PFSK-1 (cell line): ENCODE measurements at regions not wholly inside any gene's neighbourhood (a gene's known extent, or its start where the extent isn't known, plus 50 kb on each side); places are given as distances from the start of the nearest gene placed in this dataset.

ENCODE experiments used
- FOXP2 ChIP-seq: optimal IDR thresholded peaks from 2 replicates; pipeline ENCODE3; 2011; ENCODE audit warnings: borderline replicate concordance, control low read depth, inconsistent platforms; ENCODE audit not compliant: insufficient read depth; ENCODE audit errors: extremely low read length, extremely low read depth
- POLR2AphosphoS5 ChIP-seq: IDR thresholded peaks from 2 replicates; pipeline ENCODE4 v1.6.1; 2012; ENCODE audit warnings: low read depth, mild to moderate bottlenecking, control low read depth, low read length, moderate library complexity
- SIN3A ChIP-seq: IDR thresholded peaks from 2 replicates; pipeline ENCODE4 v1.6.1; 2012; ENCODE audit warnings: mild to moderate bottlenecking, low read length, moderate library complexity, borderline replicate concordance; ENCODE audit not compliant: insufficient read depth
- TAF1 ChIP-seq: IDR thresholded peaks from 2 replicates; pipeline ENCODE4 v1.6.1; 2012; ENCODE audit warnings: low read length, control low read depth, borderline replicate concordance; ENCODE audit not compliant: insufficient read depth
- TF ChIP-seq, protein P1 (sequence below), 2 experiments: IDR thresholded peaks; 2 replicates each; pipeline versions ENCODE4 v1.6.1 to v1.8.0; 2011 to 2012; ENCODE audit warnings: low read depth in 2 of 2, low read length in 2 of 2, control low read depth in 1 of 2, inconsistent platforms in 1 of 2, mild to moderate bottlenecking in 1 of 2, moderate library complexity in 1 of 2; ENCODE audit not compliant: insufficient read depth in 1 of 2

DNA sequence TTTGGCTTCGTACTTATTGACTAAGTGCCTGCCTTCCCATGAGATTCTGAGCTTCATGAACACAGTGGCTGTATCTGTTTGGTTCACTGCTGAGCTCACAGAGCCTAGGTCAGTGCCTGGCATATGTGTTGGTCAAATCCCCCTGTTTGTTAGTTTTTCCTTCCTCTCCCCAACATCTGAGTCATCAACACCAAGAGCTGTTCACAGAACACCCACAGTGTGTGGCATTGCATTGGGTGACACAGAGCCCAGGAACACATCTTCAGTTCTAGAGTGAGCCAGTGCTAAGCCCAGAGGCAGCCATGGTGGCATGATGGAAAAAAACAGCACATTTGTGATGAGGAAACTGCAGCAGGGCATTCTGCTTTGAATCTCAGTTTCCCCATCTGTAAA lies 294.6 kb downstream of the SEC61B start:
- no peak for TF ChIP-seq TAF1
- TF ChIP-seq, protein P1, sequence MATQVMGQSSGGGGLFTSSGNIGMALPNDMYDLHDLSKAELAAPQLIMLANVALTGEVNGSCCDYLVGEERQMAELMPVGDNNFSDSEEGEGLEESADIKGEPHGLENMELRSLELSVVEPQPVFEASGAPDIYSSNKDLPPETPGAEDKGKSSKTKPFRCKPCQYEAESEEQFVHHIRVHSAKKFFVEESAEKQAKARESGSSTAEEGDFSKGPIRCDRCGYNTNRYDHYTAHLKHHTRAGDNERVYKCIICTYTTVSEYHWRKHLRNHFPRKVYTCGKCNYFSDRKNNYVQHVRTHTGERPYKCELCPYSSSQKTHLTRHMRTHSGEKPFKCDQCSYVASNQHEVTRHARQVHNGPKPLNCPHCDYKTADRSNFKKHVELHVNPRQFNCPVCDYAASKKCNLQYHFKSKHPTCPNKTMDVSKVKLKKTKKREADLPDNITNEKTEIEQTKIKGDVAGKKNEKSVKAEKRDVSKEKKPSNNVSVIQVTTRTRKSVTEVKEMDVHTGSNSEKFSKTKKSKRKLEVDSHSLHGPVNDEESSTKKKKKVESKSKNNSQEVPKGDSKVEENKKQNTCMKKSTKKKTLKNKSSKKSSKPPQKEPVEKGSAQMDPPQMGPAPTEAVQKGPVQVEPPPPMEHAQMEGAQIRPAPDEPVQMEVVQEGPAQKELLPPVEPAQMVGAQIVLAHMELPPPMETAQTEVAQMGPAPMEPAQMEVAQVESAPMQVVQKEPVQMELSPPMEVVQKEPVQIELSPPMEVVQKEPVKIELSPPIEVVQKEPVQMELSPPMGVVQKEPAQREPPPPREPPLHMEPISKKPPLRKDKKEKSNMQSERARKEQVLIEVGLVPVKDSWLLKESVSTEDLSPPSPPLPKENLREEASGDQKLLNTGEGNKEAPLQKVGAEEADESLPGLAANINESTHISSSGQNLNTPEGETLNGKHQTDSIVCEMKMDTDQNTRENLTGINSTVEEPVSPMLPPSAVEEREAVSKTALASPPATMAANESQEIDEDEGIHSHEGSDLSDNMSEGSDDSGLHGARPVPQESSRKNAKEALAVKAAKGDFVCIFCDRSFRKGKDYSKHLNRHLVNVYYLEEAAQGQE (IDR thresholded peaks at IDR 0.05; ENCODE audit: insufficient read depth in 1 of 2, low read depth in 2 of 2, low read length in 2 of 2), result no peak
- no peak for TF ChIP-seq FOXP2
- no peak for TF ChIP-seq POLR2AphosphoS5
- TF ChIP-seq SIN3A, result no peak

- TF ChIP-seq SIN3A (no peak), TAF1 (no peak), POLR2AphosphoS5 (no peak), FOXP2 (no peak)
- TF ChIP-seq, protein P1 (IDR thresholded peaks at IDR 0.05; ENCODE audit: insufficient read depth in 1 of 2, low read depth in 2 of 2, low read length in 2 of 2), result no peak
Measured at GRCh38 chr9:99523838-99524237, 297.8 kb upstream of the NR4A3 start.

DNA sequence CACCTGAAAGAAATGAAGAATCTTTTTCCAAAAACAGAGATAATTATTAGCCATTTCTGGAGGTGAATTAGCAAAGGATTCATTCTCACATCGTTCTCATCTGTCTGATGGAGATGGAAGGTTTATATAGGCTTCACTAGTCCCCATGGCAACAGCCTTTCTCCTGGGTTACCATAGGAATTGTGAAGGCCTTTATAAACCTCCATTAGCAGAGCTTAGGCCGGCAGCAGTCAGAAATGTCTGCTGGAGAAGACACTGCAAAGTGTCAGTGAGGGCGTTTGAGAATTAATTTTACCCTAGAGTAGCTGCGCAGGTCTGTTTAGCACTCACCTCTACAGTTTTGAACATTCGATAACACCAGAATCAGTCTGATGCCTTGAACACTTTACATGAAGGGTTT lies 290.4 kb upstream of the NR4A3 start:
- TF ChIP-seq POLR2AphosphoS5, result no peak
- no peak for TF ChIP-seq SIN3A
- TF ChIP-seq, protein P1 (IDR thresholded peaks at IDR 0.05; ENCODE audit: insufficient read depth in 1 of 2, low read depth in 2 of 2, low read length in 2 of 2), result no peak
- TF ChIP-seq TAF1, result no peak
- no peak for TF ChIP-seq FOXP2

DNA sequence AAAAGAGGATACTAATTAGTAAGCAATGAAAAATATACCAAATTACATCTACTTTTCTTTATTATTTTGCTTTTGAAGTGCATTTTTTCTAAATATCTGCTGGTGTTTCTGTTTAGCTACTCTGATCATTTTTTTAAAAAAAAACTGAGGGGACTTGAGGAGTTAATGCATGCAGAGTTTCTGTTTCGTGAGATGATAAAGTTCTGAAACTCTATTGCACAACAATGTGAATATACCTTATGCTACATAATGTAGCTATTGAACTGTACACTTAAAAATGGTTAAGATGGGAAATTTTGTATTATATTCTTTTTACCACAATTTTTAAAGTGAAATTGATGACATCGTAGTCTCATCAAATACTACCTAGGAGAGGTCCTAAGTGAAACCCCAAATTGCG lies 288.3 kb upstream of the NR4A3 start:
- no peak for TF ChIP-seq SIN3A
- TF ChIP-seq TAF1, result no peak
- TF ChIP-seq, protein P1 (IDR thresholded peaks at IDR 0.05; ENCODE audit: insufficient read depth in 1 of 2, low read depth in 2 of 2, low read length in 2 of 2), result no peak
- no peak for TF ChIP-seq FOXP2
- TF ChIP-seq POLR2AphosphoS5, result no peak

GRCh38 chr9:99537996-99538395 lies 283.7 kb upstream of the NR4A3 start:
- TF ChIP-seq TAF1 (no peak), SIN3A (no peak), FOXP2 (no peak), POLR2AphosphoS5 (no peak)

DNA sequence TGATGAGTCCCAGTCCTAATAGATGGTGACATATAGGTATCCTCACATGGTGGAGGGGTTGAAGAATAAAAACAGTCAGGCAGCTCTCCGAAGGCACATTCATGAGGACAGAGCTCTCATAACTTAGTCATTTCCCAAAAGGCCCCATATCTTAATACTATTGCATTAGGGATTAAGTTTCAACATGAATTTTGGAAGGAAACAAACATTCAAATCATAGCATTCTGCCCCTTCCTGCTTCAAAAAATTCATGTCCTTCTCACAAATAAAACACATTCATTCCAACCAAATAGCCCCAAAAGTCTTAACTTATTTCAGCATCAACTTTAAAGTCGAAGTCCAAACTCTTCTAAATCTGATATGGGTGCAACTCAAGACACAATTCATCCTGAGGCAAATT lies 277.2 kb upstream of the NR4A3 start:
- TF ChIP-seq SIN3A (no peak), FOXP2 (no peak), POLR2AphosphoS5 (no peak), TAF1 (no peak)
- TF ChIP-seq, protein P1 (IDR thresholded peaks at IDR 0.05; ENCODE audit: insufficient read depth in 1 of 2, low read depth in 2 of 2, low read length in 2 of 2), result no peak
